ENCODE measurements at regions not wholly inside any gene's neighbourhood (a gene's known extent, or its start where the extent isn't known, plus 50 kb on each side); places are given as distances from the start of the nearest gene placed in this dataset.

- no peak for TF ChIP-seq CTCF (conservative IDR thresholded peaks at IDR 0.05; ENCODE audit: low read length)
Measured at GRCh38 chr11:106275151-106275550, 197.7 kb downstream of the AASDHPPT start.

DNA sequence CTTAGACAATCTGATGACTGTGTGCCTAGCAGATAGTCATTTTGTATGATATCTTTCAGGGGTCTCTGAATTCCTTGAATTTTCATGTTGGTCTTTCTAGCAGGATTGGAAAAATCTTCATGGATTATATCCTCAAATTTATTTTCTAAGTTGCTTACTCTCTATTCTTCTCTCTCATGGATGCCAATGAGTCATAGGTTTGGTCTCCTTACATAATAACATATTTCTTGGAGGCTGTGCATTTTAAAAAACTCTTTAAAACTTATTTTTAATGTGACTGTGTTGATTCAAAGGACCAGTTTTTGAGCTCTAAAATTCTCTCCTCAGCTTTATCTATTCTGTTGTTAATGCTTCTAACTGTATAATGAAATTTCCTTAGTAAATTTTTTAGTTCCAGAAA lies 198.7 kb downstream of the AASDHPPT start:
- TF ChIP-seq CTCF (conservative IDR thresholded peaks at IDR 0.05; ENCODE audit: low read length): no peak
- H3K4me3 ChIP-seq (ENCODE audit: low read length): no peak overlapping the region
- peak; percentile 27 for DNase-seq (ENCODE audit: low read depth)

More at GRCh38 chr11:106275151-106275550, 197.7 kb downstream of the AASDHPPT start:
- no peak for DNase-seq (ENCODE audit: low read depth)
- H3K4me3 ChIP-seq (ENCODE audit: low read length): no peak overlapping the region

DNA sequence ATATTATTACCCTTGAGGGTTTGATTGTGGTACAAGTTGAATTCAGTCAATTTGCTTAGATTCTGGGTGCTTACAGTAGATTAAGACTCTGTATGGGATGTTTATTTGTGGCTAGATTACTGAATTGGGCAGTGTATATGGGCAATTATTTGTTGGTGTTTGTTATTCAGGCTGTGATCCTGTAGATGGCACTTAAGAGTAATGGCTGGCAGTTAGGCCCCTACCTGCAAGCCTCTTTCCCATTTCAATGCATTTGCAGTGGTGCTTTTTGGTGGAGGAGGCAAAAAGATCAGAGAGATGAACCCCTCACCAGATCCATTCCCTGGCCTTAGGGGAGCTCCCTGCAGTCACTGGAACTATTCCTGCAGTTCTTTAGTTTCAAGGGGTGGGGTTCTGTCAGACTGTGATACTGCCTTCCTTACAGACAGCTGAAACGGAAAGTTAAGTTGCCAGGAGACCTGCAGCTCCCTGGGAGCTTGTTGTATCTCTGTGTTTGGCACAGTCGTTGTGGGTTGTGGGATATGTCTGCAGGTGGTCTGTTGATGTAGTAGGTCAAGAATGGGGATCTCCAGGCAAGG lies 199.5 kb downstream of the AASDHPPT start:
- no peak overlapping the region for H3K4me3 ChIP-seq (ENCODE audit: low read length)
- peak; percentile 45 for TF ChIP-seq CTCF (conservative IDR thresholded peaks at IDR 0.05; ENCODE audit: low read length)
- peak; percentile 25 for DNase-seq (ENCODE audit: low read depth)

DNA sequence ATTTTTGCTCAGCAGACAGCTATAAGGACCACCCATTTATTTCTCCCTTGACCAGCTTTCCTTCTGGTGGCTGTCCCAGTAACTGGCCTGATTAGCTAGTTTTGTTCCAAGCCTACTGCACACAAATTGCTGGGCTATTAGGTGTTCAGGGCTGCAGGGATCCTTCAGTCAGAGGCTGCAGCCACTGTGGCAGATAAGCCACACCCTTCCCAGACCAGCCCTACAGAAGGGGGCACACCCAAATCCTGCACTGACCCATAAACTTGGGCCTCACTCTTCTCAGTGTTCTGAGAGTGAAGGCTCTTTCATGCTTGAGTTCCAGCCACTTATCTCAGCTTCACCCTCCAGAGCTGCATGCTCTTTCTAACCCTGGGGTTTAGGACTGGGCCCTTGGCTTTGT lies 200.0 kb downstream of the AASDHPPT start:
- DNase-seq (ENCODE audit: low read depth): no peak
- TF ChIP-seq CTCF (conservative IDR thresholded peaks at IDR 0.05; ENCODE audit: low read length): no peak
- H3K4me3 ChIP-seq (ENCODE audit: low read length): no peak overlapping the region

DNA sequence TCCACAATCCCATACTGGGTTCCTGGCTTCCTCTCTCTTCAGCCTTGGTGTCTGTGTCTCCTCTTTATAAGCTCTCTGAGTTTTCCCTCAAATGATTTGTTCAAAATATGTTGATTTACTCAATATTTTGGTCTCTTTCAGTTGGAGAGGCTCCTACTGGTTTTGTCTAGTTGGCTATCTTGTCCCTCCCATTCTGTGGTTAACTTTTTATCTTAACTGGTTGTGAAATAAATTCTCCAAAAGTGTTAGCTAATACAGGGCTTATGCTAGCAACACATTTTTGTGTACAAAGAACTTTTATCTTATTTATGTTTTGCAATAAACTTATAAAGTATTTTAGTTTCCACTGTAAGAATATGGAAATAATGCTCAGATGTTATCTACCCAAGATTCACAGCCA lies 200.9 kb downstream of the AASDHPPT start:
- no peak for TF ChIP-seq CTCF (conservative IDR thresholded peaks at IDR 0.05; ENCODE audit: low read length)
- no peak overlapping the region for H3K4me3 ChIP-seq (ENCODE audit: low read length)
- DNase-seq (ENCODE audit: low read depth): peak; percentile 69

DNA sequence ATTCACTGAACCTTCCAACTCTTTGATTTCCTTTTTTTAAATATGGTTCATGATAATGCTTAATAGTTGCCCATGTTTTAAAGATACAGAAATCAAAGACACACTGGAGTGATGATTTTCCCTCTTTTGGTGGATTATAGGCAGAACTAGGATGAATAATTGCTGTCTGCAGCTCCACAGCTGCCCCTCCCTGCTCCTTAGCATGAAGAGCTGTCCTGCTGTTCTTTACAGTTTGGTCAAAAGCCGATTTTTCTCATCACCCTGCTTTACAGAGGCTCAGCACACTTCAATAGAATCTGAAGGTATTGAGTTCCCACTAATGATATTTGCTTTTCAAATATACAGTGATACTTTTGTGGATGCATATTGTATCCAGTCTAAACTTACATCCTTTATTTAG lies 202.6 kb downstream of the AASDHPPT start:
- TF ChIP-seq CTCF (conservative IDR thresholded peaks at IDR 0.05; ENCODE audit: low read length): no peak
- DNase-seq (ENCODE audit: low read depth): no peak

DNA sequence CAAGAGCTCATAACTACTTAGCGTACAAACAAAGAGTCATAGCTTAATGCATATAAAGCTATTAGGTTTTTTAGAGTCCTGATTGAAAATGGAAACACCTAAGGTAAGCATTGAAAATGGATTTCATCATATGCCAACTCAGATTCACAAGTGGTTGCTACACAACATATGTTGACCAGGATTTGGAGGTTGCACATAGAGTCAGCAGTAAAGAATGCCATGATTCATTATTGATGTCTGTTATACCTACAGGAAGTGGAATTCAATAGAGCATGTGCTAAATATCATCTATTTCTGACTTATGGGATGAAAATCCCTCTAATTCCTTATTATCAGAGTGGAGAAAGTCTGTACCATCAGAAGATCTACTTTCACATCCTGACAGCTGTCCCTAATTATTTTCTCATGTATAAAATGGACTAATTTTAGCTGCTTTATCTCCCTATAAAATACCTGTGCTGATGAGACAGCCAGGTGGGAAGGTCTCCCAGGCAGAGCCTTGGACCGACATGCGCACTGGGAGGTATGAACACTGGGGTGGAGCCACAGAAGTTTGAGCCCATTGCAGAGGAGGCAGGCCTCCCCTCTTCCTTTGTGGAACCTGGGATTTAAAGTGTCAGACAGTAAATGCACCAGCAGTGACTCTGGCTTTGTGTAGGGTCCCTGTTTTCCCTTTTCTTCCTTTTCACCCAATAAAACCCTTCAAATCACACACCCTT lies 204.2 kb downstream of the AASDHPPT start:
- no peak for TF ChIP-seq CTCF (conservative IDR thresholded peaks at IDR 0.05; ENCODE audit: low read length)
- no peak overlapping the region for H3K4me3 ChIP-seq (ENCODE audit: low read length)
- DNase-seq (ENCODE audit: low read depth): peak; percentile 90

More for the DNA sequence above, 202.6 kb downstream of the AASDHPPT start:
- H3K4me3 ChIP-seq (ENCODE audit: low read length): no peak overlapping the region

Measured in AG10803 (cell line).